HG02870 (cell line): ENCODE measurements at regions not wholly inside any gene's neighbourhood (a gene's known extent, or its start where the extent isn't known, plus 50 kb on each side); places are given as distances from the start of the nearest gene placed in this dataset.

ENCODE experiments used
- ATAC-seq: cut with Tn5 transposase; IDR thresholded peaks from one replicate; pipeline ENCODE4 v1.9.1; 2021; ENCODE audit warnings: mild to moderate bottlenecking, moderate library complexity; ENCODE audit not compliant: unreplicated experiment

- no peak for ATAC-seq
These were observed 154.3 kb upstream of the PCBD1 start for GRCh38 chr10:71042699-71043098.

- no peak for ATAC-seq
These were observed 155.5 kb upstream of the PCBD1 start for GRCh38 chr10:71043858-71044257.

- no peak for ATAC-seq
These were observed 156.4 kb upstream of the PCBD1 start for GRCh38 chr10:71044720-71045119.

- no peak for ATAC-seq
These were observed 156.9 kb upstream of the PCBD1 start for GRCh38 chr10:71045204-71045809.

GRCh38 chr10:71045936-71046335 is 157.6 kb upstream of the PCBD1 start:
- ATAC-seq: no peak

- ATAC-seq: no peak
These were observed 158.4 kb upstream of the PCBD1 start for GRCh38 chr10:71046747-71047146.

- ATAC-seq: no peak
These were observed 160.7 kb upstream of the PCBD1 start for GRCh38 chr10:71048971-71049615.

- no peak for ATAC-seq
These were observed 161.6 kb upstream of the PCBD1 start for GRCh38 chr10:71049994-71050393.

- no peak for ATAC-seq
These were observed 160.2 kb upstream of the UNC5B start for GRCh38 chr10:71052076-71052660.

- ATAC-seq: no peak
These were observed 159.7 kb upstream of the UNC5B start for GRCh38 chr10:71052708-71053107.

- no peak for ATAC-seq
These were observed 159.0 kb upstream of the UNC5B start for GRCh38 chr10:71053169-71053895.

GRCh38 chr10:71058308-71058707 is 154.1 kb upstream of the UNC5B start:
- ATAC-seq: no peak

GRCh38 chr10:71059054-71059818 is 153.1 kb upstream of the UNC5B start:
- ATAC-seq: no peak

- no peak for ATAC-seq
These were observed 152.4 kb upstream of the UNC5B start for GRCh38 chr10:71059943-71060342.

GRCh38 chr10:71060476-71061426 is 151.6 kb upstream of the UNC5B start:
- ATAC-seq: no peak

GRCh38 chr10:71061472-71061871 is 150.9 kb upstream of the UNC5B start:
- no peak for ATAC-seq

- no peak for ATAC-seq
These were observed 150.2 kb upstream of the UNC5B start for GRCh38 chr10:71062156-71062555.

GRCh38 chr10:71063401-71063800 is 149.0 kb upstream of the UNC5B start:
- ATAC-seq: no peak

- no peak for ATAC-seq
These were observed 147.8 kb upstream of the UNC5B start for GRCh38 chr10:71064413-71065118.
